ENCODE measurements at regions not wholly inside any gene's neighbourhood (a gene's known extent, or its start where the extent isn't known, plus 50 kb on each side); places are given as distances from the start of the nearest gene placed in this dataset.
"Not testable (repeated sequence)": the region's sequence is repeated elsewhere in the genome, so short reads cannot be mapped to it uniquely, and the experiment has no call there.

- TF ChIP-seq, protein P1, sequence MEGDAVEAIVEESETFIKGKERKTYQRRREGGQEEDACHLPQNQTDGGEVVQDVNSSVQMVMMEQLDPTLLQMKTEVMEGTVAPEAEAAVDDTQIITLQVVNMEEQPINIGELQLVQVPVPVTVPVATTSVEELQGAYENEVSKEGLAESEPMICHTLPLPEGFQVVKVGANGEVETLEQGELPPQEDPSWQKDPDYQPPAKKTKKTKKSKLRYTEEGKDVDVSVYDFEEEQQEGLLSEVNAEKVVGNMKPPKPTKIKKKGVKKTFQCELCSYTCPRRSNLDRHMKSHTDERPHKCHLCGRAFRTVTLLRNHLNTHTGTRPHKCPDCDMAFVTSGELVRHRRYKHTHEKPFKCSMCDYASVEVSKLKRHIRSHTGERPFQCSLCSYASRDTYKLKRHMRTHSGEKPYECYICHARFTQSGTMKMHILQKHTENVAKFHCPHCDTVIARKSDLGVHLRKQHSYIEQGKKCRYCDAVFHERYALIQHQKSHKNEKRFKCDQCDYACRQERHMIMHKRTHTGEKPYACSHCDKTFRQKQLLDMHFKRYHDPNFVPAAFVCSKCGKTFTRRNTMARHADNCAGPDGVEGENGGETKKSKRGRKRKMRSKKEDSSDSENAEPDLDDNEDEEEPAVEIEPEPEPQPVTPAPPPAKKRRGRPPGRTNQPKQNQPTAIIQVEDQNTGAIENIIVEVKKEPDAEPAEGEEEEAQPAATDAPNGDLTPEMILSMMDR (IDR thresholded peaks at IDR 0.05; ENCODE audit: low read length) = not testable (repeated sequence)
- TF ChIP-seq EZH2phosphoT487 (IDR thresholded peaks at IDR 0.05; ENCODE audit: low read length); EZH2 (optimal IDR thresholded peaks at IDR 0.05; ENCODE audit: low read depth, low read length): not testable (repeated sequence)
These were observed 67.6 kb upstream of the PDPR start for GRCh38 chr16:70046560-70046959.

All from MM.1S (cell line).